ENCODE measurements at regions not wholly inside any gene's neighbourhood (a gene's known extent, or its start where the extent isn't known, plus 50 kb on each side); places are given as distances from the start of the nearest gene placed in this dataset.

DNA sequence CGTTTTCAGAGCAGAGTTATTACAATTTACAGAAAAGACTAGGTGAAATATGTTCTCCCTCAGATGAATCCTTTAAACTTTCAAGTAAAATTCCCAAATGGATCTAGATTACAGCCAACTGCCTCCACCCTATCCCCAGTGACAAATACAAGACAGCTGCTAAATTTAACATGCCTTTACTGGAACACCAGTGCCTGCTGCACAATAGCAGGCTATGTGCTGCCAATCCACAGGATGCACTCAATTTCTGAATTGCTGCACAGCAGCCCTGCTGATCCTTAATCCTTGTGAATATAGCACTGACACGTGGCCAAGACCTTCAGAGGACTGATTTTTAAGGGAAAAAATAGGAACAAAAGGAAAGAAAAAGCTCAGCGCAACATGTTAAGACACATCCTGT lies 128.9 kb downstream of the CCER1 start:
- TF ChIP-seq, protein P1, sequence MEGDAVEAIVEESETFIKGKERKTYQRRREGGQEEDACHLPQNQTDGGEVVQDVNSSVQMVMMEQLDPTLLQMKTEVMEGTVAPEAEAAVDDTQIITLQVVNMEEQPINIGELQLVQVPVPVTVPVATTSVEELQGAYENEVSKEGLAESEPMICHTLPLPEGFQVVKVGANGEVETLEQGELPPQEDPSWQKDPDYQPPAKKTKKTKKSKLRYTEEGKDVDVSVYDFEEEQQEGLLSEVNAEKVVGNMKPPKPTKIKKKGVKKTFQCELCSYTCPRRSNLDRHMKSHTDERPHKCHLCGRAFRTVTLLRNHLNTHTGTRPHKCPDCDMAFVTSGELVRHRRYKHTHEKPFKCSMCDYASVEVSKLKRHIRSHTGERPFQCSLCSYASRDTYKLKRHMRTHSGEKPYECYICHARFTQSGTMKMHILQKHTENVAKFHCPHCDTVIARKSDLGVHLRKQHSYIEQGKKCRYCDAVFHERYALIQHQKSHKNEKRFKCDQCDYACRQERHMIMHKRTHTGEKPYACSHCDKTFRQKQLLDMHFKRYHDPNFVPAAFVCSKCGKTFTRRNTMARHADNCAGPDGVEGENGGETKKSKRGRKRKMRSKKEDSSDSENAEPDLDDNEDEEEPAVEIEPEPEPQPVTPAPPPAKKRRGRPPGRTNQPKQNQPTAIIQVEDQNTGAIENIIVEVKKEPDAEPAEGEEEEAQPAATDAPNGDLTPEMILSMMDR (IDR thresholded peaks at IDR 0.05) = no peak
- no peak for TF ChIP-seq POLR2A (IDR thresholded peaks at IDR 0.05)
